Endothelial cell of umbilical vein (primary cell): ENCODE measurements at regions not wholly inside any gene's neighbourhood (a gene's known extent, or its start where the extent isn't known, plus 50 kb on each side); places are given as distances from the start of the nearest gene placed in this dataset.

Experiments
- BruUV-seq: library from RNA; stranded (reverse); fragments of 400-500 nt; replicated peaks from 2 replicates; lab custom pipeline; 2021; lab: Mats Ljungman, UMichigan
- CTCF ChIA-PET: fragments of 300-600, 350-600 bp; sonication (Branson Sonifier 250); formaldehyde crosslinking; loops from one replicate; lab custom pipeline; 2021; ENCODE audit warnings: antibody characterized with exemption, inconsistent platforms; lab: Charles Lee
- POLR2A ChIA-PET: fragments of 300-600, 350-600 bp; sonication (Branson Sonifier 250); formaldehyde crosslinking; loops from one replicate; lab custom pipeline; 2021; ENCODE audit warnings: antibody characterized with exemption, inconsistent platforms; lab: Charles Lee
- DNase-seq: peaks from one replicate; pipeline ENCODE4 v3.0.0-alpha.2; 2011; ENCODE audit warnings: low read depth, low spot score
- FAIRE-seq: peaks from 2 replicates; lab custom pipeline; 2011; peaks lifted over from hg19 to GRCh38; lab: Jason Lieb, UNC
- H2AFZ ChIP-seq: 2 replicates; pipeline ENCODE4 v1.6.0; 2012; ENCODE audit warnings: low read depth, low read length, control low read depth, inconsistent platforms
- H3K27ac ChIP-seq: 2 replicates; pipeline ENCODE4 v1.5.1; 2011; ENCODE audit warnings: low read depth, mild to moderate bottlenecking, control low read depth, low read length, moderate library complexity; ENCODE audit not compliant: insufficient read depth
- H3K27me3 ChIP-seq, 2 experiments: 2 replicates each; pipeline versions ENCODE4 v1.6.0 to v1.6.1; 2011; ENCODE audit warnings: low read length in 2 of 2, mixed read lengths in 1 of 2; ENCODE audit not compliant: control insufficient read depth in 2 of 2, insufficient read depth in 2 of 2
- H3K36me3 ChIP-seq, 2 experiments: 2 replicates in 1 of 2; 3 replicates in 1 of 2; pipeline ENCODE4 v1.5.1; 2011; ENCODE audit warnings: low read length in 2 of 2, mild to moderate bottlenecking in 1 of 2, moderate library complexity in 1 of 2; ENCODE audit not compliant: control insufficient read depth in 2 of 2, insufficient read depth in 2 of 2; ENCODE audit errors: extremely low read depth in 1 of 2
- H3K4me1 ChIP-seq: 3 replicates; pipeline ENCODE4 v1.5.1; 2011; ENCODE audit warnings: mild to moderate bottlenecking, low read length; ENCODE audit not compliant: control insufficient read depth, insufficient read depth; ENCODE audit errors: extremely low read depth
- H3K4me2 ChIP-seq: 2 replicates; pipeline ENCODE4 v1.6.1; 2011; ENCODE audit warnings: low read length, control low read depth, mixed read lengths; ENCODE audit not compliant: insufficient read depth
- H3K4me3 ChIP-seq, 3 experiments: fragments of 200-600 bp in 1 of 3; sonication (generic), shearing (Covaris generic) in 1 of 3; replicated peaks in 1 of 3; 2 replicates each; pipeline ENCODE4 v1.5.1; 2011 to 2016; ENCODE audit warnings: control low read depth in 3 of 3, low read length in 3 of 3, mild to moderate bottlenecking in 2 of 3, inconsistent platforms in 1 of 3, low read depth in 1 of 3, moderate library complexity in 1 of 3; ENCODE audit not compliant: insufficient read depth in 1 of 3
- H3K79me2 ChIP-seq: 2 replicates; pipeline ENCODE4 v1.6.0; 2012; ENCODE audit warnings: low read length, inconsistent platforms; ENCODE audit not compliant: control insufficient read depth, insufficient read depth
- H3K9ac ChIP-seq: replicated peaks from 2 replicates; pipeline ENCODE3; 2011; ENCODE audit warnings: low read length, control low read depth; ENCODE audit not compliant: insufficient read depth; ENCODE audit errors: extremely low read depth
- H3K9me1 ChIP-seq: replicated peaks from 3 replicates; pipeline ENCODE4 v1.6.0; 2011; ENCODE audit warnings: mild to moderate bottlenecking, low read length; ENCODE audit not compliant: control insufficient read depth, insufficient read depth; ENCODE audit errors: extremely low read depth
- H3K9me3 ChIP-seq: replicated peaks from 2 replicates; pipeline ENCODE4 v1.5.1; 2012; ENCODE audit warnings: low read length, inconsistent platforms; ENCODE audit not compliant: control insufficient read depth, insufficient read depth
- H4K20me1 ChIP-seq: replicated peaks from 2 replicates; pipeline ENCODE3; 2011; ENCODE audit warnings: mild to moderate bottlenecking, low read length; ENCODE audit not compliant: control insufficient read depth, insufficient read depth; ENCODE audit errors: extremely low read depth
- EZH2 ChIP-seq: IDR thresholded peaks from 2 replicates; pipeline ENCODE4 v1.6.1; 2012; ENCODE audit warnings: borderline replicate concordance, low read depth, mild to moderate bottlenecking, moderate library complexity, low read length, inconsistent platforms; ENCODE audit not compliant: severe bottlenecking
- FOS ChIP-seq: IDR thresholded peaks from 2 replicates; pipeline ENCODE4 v1.6.1; 2011; ENCODE audit warnings: mild to moderate bottlenecking, low read length, moderate library complexity, borderline replicate concordance; ENCODE audit not compliant: insufficient read depth
- GATA2 ChIP-seq: IDR thresholded peaks from 2 replicates; pipeline ENCODE4 v1.7.0; 2011; ENCODE audit warnings: low read depth, mild to moderate bottlenecking, moderate library complexity, mixed read lengths, low read length; ENCODE audit not compliant: insufficient read length, insufficient read depth
- JUN ChIP-seq: IDR thresholded peaks from 2 replicates; pipeline ENCODE4 v1.6.1; 2011; ENCODE audit warnings: borderline replicate concordance, low read depth; ENCODE audit not compliant: insufficient read length, insufficient read depth
- MYC ChIP-seq: IDR thresholded peaks from one replicate; pipeline ENCODE4 v1.6.1; 2011; ENCODE audit warnings: mild to moderate bottlenecking, low read depth, low read length
- POLR2A ChIP-seq: IDR thresholded peaks from 2 replicates; pipeline ENCODE4 v1.6.1; 2012; ENCODE audit warnings: low read depth, mild to moderate bottlenecking, control low read depth, low read length
- POLR2AphosphoS5 ChIP-seq: IDR thresholded peaks from 2 replicates; pipeline ENCODE4 v1.6.1; 2012; ENCODE audit warnings: low read depth, mild to moderate bottlenecking, control low read depth, low read length, moderate library complexity; ENCODE audit not compliant: insufficient read depth
- dilution Hi-C: fragments of 300-500 bp; cut with MboI; formaldehyde crosslinking; loops from one replicate; pipeline ENCODE4 v1.15.0; 2019; ENCODE audit warnings: low sequenced_read_pairs; ENCODE audit not compliant: extremely low pct_ligation_motif_present
- intact Hi-C: fragments of 100-400 bp; cut with micrococcal nuclease; formaldehyde crosslinking; loops from one replicate; pipeline ENCODE4 v1.10.0; 2022
- TF ChIP-seq, protein P1 (sequence below): IDR thresholded peaks from 2 replicates; pipeline ENCODE4 v1.6.1; 2011; ENCODE audit not compliant: insufficient read depth, insufficient read length
- TF ChIP-seq, protein P2 (sequence below), 2 donors: IDR thresholded peaks; 1 replicate in 1 of 2; 2 replicates in 1 of 2; pipeline ENCODE4 v1.5.1; 2011; ENCODE audit warnings: low read length in 2 of 2, mild to moderate bottlenecking in 2 of 2, moderate library complexity in 2 of 2, control low read depth in 1 of 2, inconsistent platforms in 1 of 2, low read depth in 1 of 2; ENCODE audit not compliant: insufficient read depth in 1 of 2; ENCODE audit errors: extremely low read depth in 1 of 2

DNA sequence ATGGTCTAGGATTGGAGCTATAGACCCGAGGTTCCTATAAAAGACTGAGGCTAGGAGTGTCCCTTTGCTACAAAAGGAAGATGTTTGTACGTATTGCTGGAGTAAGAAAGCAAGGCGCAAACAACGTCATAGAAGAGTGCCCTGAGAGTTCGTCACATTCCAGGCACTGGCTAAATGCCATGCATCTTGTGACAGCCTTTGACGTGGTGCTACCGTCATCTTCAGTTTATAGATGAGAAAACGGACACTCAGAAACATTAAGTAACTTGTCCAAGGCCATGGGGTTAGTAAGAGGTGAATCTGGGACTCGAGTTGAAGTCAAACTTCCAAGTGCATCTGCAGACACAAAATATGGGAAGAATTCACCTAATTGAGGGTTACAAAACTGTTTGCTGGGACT is 104.2 kb upstream of the SLC45A1 start:
- H3K9ac ChIP-seq = no peak overlapping the region
- H3K9me3 ChIP-seq = no peaks in the 10 kb centered on the region
- no peak overlapping the region for H3K4me3 ChIP-seq
- no peak for FAIRE-seq
- no peaks in the 10 kb centered on the region for H3K27me3 ChIP-seq
- no peaks in the 10 kb centered on the region for H3K79me2 ChIP-seq
- no TSS peak for BruUV-seq
- H3K9me1 ChIP-seq = no peaks in the 10 kb centered on the region
- no peak overlapping the region for H3K4me2 ChIP-seq
- no peak for TF ChIP-seq GATA2
- no peak for TF ChIP-seq MYC
- TF ChIP-seq EZH2 = no peak
- no peaks in the 10 kb centered on the region for H4K20me1 ChIP-seq
- no peak overlapping the region for H3K27ac ChIP-seq
- no peak for DNase-seq
- intact Hi-C loops = loop anchor here (2.0 kb wide), 1 partner anchor 17 kb away; no protein-coding TSS in a partner anchor
- no peak overlapping the region for H2AFZ ChIP-seq
- ChIA-PET CTCF (no interaction called here), POLR2A (no interaction called here)
- no peaks in the 10 kb centered on the region for H3K36me3 ChIP-seq
- peaks cover 25% of the 10 kb centered on the region for H3K4me1 ChIP-seq
- dilution Hi-C loops = no loop called here

DNA sequence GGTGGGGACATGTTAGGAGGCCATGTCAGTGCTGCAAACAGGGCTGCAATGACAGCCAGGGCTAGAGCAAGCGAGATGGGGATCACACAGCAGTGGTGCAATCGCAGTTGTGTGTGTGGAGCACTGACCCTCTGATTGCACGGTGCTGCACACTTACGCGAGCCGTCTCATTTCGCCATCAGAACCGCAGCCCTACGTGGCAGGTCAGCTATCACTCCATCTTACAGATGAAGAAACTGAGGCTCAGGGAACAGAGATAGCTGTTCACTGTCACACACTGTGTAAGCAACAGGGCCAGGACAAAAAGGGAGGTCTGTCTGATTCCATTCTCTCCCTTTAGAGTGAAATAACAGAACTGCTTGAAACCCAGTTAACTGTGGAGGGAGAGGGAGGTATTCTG is 104.8 kb upstream of the SLC45A1 start:
- Histone ChIP-seq H3K9me3 (no peaks in the 10 kb centered on the region), H2AFZ (no peak overlapping the region), H3K36me3 (no peaks in the 10 kb centered on the region), H3K4me3 (no peak overlapping the region), H3K27me3 (no peaks in the 10 kb centered on the region), H4K20me1 (no peaks in the 10 kb centered on the region), H3K4me2 (no peak overlapping the region), H3K27ac (no peak overlapping the region), H3K79me2 (no peaks in the 10 kb centered on the region), H3K9me1 (no peaks in the 10 kb centered on the region), H3K4me1 (peaks cover 25% of the 10 kb centered on the region), H3K9ac (no peak overlapping the region)
- ChIA-PET POLR2A (no interaction called here), CTCF (interaction anchor here (1.9 kb wide), 1 partner anchor 16 kb away, joined by 6 read pairs; no protein-coding TSS in a partner anchor)
- no TSS peak for BruUV-seq
- intact Hi-C loops = loop anchor here (2.0 kb wide), 1 partner anchor 16 kb away; no protein-coding TSS in a partner anchor
- no peak for DNase-seq
- dilution Hi-C loops = no loop called here
- TF ChIP-seq, protein P1, sequence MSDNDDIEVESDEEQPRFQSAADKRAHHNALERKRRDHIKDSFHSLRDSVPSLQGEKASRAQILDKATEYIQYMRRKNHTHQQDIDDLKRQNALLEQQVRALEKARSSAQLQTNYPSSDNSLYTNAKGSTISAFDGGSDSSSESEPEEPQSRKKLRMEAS = no peak
- TF ChIP-seq JUN (no peak), GATA2 (no peak), FOS (no peak), EZH2 (no peak), POLR2AphosphoS5 (no peak), MYC (no peak), POLR2A (no peak)
- TF ChIP-seq, protein P2, sequence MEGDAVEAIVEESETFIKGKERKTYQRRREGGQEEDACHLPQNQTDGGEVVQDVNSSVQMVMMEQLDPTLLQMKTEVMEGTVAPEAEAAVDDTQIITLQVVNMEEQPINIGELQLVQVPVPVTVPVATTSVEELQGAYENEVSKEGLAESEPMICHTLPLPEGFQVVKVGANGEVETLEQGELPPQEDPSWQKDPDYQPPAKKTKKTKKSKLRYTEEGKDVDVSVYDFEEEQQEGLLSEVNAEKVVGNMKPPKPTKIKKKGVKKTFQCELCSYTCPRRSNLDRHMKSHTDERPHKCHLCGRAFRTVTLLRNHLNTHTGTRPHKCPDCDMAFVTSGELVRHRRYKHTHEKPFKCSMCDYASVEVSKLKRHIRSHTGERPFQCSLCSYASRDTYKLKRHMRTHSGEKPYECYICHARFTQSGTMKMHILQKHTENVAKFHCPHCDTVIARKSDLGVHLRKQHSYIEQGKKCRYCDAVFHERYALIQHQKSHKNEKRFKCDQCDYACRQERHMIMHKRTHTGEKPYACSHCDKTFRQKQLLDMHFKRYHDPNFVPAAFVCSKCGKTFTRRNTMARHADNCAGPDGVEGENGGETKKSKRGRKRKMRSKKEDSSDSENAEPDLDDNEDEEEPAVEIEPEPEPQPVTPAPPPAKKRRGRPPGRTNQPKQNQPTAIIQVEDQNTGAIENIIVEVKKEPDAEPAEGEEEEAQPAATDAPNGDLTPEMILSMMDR (IDR thresholded peaks at IDR 0.05; ENCODE audit: extremely low read depth in 1 of 2, insufficient read depth in 1 of 2, low read depth in 1 of 2, low read length in 2 of 2) = no peak
- no peak for FAIRE-seq
